ENCODE measurements at regions not wholly inside any gene's neighbourhood (a gene's known extent, or its start where the extent isn't known, plus 50 kb on each side); places are given as distances from the start of the nearest gene placed in this dataset.

DNA sequence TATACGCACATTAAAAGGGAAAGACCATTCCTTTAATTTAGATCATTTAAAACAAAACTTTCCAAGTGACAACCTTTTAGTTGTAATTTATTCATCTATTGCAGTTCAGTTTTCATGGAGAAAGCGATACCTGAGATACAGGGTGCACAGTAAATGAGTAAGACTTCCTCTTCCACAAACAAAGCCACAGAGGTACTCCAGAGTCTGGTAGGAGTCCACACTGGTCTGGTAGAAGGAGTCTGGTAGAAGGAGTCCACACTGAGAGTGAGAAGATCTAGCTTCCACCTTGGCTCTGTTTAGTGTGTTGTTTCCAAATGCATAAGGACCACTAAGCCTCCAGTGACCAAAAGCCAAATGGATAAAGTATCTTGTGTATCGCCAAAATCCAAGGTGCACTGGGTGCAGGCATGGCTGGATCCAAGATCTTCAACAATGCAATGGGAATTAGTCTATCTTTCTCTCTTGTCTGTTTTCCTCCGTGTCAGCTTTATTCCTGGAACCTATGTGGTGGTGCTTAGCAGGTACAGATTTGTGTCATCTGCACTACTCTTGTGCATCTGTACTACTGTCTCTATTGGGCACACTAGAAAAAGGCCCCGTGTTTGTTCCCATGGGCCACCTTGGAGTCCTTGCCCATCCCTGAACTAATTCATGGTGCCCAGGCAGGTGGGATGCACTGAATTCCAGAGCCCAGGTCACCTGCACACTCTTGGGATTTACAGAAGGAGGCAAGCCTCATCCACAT is 331.1 kb downstream of the BCL11B start:
- DNase-seq (ENCODE audit: low spot score), result no peak

GRCh38 chr14:98941481-98941880 is 330.5 kb downstream of the BCL11B start:
- DNase-seq (ENCODE audit: low spot score), result no peak

- DNase-seq (ENCODE audit: low spot score), result no peak
These were observed 328.1 kb downstream of the BCL11B start for GRCh38 chr14:98943907-98944306.

DNA sequence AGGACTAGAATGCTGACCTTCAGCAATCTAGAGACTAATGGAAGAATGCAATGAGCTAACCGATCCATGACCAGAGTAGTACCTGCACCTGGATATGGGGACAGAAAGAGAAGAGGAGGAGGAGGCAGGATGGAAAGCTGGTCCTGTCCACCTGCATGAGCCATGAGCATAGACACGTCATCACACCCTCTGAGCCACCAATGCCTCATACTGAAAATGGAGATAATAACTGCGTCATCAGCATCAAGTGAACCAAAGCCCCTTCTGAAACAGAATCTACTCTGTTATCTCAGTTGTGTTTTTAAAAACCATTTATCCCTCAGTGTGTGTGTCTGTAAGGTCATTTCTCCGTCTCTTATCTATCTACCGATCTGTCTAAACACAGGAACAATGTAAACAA is 327.0 kb downstream of the BCL11B start:
- DNase-seq (ENCODE audit: low spot score), result no peak

GRCh38 chr14:98945611-98946570 is 326.1 kb downstream of the BCL11B start:
- DNase-seq (ENCODE audit: low spot score), result no peak

DNA sequence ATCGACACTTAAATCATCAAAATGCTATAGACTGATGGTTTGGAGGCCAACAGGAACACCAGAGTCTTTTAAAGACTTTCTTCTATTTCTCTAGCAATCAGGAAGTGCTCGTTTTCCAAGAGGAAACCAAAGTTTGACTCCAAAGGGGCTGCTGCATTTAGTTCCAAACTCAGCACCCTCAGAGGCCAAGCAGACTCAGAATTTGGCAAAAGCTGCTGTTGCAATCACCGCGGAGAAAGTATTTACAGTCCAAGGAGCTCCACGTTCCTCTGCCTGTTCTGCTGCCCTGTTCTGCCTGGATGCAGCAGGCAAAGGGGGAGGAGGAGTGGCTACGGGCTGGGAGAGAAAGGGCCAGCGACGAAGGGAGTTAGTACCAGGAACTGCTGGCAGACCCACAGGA is 325.1 kb downstream of the BCL11B start:
- no peak for DNase-seq (ENCODE audit: low spot score)

DNA sequence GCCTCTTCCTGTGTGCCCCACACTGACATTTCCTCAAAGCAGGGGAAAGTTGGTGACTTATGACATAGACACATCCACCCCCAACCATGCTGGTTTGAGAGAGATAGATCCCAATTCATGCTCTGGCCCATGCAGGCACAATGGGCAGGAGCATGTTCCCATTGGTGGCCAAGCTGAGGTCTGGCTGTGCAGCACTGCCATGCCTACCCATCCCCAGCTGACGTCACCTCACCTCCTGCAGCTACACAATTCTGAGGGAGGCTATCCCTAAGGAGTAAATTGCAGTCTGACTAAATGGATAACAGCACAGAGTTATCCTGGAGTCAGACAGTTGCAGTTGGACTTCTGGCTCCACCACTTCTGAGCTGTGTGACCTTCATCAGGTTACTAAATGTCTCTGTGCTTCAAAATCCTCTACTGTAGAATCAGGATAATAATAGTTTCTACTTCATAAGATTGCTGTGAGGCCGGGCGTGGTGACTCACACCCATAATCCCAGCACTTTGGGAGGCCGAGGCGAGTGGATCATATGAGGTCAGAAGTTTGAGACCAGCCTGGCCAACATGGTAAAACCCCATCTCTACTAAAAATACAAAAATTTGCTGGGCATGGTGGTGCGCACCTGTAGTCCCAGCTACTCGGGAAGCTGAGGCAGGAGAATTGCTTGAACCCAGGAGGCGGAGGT is 323.9 kb downstream of the BCL11B start:
- DNase-seq (ENCODE audit: low spot score), result no peak

DNA sequence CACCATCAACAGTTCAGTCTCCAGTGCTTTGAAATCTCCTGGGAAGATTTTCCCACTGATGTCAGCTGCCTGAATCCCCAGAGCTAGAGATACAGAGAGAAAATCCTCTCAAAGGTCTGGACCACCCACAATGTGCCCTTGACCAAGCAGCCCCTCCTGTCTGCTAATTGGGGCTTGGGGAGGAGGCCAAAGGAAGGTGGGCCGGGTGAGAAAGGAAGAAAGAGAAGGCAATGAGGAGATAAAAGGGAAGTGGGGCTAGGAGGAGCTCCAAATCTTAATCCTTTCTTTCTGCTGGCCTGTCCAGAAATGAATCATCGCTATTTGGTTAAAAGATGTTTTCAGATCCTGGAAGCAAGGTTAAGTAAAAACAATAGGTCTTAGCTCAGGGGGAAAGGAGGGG is 322.9 kb downstream of the BCL11B start:
- no peak for DNase-seq (ENCODE audit: low spot score)

DNA sequence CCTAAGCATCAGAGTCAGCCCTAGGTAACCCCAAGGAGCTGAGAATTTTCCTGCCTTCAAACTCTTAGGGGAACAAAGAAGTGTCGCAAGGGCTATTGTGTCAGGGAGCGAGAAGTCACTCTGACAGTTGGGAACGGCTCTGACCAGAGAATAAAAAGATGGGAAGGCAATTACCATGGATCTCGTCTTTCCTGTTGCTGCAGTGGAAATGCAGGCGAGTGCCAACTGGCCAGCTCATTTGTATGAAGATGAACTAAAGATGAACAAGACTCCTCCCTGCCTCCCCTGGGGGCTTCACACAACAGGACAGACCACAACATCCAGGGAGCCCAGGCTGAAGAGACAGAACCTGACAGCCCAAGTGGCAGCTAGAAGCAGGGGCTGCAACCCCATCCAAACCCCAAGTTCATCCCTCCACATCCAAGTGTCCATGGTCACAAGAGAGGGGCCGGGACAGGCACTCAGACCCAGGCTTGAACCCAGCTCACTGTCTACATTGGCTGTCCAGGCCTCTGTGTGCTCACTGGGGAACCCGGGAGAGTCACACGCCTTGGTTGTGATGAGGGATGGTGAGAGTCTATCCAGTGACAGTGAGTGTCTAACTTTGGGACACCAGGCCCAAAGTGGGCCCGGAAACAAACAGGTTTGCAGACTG is 322.4 kb downstream of the BCL11B start:
- no peak for DNase-seq (ENCODE audit: low spot score)

DNA sequence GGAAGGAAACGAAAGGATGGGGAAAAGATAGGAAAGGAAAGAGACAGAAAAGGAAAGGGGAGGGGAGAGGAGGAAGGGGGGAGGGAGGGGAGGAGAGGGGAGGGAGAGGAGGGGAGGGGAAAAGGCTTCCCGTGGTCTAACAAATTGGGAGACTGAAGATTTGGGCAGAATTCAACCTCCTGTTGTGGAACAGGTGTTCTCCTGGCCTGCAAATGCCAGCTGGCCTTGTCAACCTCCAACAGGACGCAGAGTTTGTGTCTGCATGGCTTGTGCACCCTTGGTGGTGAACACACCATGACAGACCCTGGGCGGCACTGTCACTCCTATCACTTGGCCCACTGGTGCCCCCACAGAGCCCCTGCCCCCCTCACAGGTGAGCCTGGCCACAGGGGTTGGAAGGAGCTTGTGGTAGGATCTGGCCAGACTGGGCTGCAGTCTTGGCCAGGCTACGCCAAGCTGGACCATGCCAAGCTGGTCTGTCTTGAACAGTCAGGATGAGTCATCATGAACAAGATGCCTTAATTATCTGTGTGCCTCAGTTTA is 321.6 kb downstream of the BCL11B start:
- DNase-seq (ENCODE audit: low spot score), result no peak

GRCh38 chr14:98951031-98951430 is 321.0 kb downstream of the BCL11B start:
- DNase-seq (ENCODE audit: low spot score), result no peak

DNA sequence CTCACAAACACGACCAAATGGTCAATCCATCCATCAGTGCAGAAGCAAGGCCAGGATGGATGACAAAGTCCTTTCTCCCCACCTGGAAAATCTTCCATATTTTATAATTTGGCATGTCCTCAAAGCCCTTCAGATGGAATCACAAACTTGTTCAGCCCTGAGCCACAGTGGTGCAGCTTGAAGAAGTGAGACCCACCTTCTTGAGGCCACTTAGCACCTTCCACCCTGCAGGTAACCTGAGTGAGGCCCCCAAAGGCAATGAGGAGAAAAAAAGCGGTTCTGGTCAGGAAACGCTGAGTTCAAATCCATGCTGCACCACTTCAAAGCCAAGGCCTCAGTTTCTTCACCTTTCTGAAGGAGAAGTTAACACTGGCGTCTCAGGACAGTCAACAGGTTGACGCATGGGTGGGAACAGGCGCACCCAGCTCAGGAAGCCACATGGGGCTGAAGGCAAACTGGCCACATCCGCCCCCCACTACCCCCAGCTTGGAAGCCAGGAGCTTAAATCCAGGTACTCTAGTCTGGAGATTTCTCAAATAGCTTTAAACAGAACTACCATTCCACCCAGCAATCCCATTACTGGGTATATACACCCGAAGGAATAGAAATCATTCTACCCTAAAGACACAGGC is 320.4 kb downstream of the BCL11B start:
- DNase-seq (ENCODE audit: low spot score), result no peak

DNA sequence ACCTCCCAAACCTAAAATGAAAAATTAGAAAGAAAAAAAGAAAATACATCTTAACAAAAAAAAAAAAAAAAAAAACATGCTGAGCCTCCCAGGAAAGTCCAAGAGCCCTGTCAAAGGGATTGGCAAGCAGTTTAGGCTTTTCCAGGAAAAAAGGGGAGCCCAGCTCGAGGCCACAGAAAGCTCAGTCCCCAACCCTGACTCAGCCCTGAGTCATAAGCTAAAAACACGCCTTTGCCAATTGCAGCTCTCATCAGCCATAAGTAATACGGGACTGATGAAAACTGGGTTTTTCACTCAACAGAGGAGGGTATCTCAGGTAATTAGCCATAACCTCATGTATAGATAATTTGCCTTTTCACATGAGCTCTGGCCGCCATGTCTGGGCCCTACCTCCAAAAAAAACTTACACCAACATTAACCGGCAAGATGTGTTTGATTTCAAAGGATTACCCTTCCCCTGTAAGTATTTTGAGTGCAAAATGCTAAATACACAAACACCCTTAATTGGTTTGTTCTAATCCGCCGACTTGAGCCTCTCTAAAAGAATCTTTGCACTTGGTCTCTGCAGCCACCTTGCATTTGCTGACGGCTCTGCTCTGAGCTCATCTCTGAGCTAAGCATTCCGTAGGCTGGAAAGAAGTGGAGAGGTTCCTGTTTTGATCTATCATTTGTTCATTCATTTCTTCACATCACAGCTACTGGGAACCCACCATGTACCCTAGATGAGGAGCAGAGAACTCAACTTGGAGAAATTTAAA is 319.2 kb downstream of the BCL11B start:
- no peak for DNase-seq (ENCODE audit: low spot score)

DNA sequence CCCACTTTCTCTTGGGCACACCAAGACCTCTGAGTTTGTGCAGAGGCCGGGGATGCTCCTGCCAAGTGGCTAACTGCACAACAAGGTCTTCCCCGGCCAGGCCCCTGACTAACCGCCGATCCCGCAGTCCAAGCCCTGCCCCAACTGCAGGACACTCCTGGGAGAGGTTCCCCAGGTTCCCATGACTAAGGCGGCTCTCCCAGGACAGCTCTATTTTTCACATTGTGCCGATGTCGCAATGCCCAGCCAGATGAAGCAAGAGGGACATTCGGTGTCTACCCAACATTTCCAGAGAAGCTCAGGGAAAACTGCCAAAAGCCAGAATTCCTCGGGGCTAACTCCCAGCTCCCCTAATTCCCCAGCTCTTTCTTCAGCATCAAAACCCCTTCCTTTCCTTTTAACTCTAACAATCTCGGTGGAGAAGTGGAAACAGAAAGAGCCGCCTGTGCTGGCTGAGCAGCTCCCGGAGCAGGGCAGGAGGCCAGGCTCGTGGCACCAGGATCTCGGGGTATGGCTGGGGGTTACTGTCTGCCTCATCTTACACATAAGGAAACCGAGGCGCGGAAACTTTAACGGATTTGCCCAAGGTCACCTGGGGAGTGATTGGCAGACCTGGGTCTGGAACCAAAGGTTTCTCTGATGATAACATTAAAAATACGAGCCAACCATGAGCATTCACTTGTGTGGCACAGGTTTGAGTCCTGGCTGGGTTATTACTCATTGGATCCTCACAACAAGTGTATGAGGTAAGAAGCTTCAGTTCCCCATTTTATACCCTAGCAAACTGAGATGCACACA is 318.2 kb downstream of the BCL11B start:
- DNase-seq (ENCODE audit: low spot score), result no peak

DNA sequence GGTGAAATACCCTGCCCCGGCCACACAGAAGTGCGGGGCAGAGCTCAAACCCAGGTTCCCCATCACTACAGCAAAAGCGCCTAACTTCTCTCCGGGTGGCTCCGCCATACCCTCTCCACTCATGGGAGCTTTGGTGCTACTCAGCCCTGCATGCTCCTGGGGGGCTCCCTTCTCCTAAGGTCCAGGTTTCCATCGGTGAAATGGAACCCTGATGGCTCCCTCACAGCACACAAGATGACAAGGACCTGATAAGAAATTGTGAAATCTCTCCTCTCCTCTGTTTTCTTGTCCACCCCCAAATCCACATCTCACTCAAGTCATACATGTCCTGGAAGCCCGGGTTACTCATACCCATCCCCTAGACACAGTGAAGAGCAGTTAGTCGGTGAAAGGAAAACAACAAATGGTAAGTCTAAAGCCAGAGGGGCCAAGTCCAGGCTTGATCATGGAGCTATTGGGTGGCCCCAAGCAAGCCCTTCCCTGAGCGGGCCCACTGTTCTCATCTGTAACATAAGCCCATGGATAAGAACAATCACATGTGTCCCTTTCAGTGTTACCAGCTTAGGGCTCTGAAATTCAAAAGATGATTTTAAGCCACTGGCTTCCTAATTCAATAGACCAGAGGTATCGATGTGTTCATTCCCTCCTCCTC is 317.5 kb downstream of the BCL11B start:
- DNase-seq (ENCODE audit: low spot score), result no peak

GRCh38 chr14:98955036-98955740 is 316.8 kb downstream of the BCL11B start:
- DNase-seq (ENCODE audit: low spot score), result no peak

DNA sequence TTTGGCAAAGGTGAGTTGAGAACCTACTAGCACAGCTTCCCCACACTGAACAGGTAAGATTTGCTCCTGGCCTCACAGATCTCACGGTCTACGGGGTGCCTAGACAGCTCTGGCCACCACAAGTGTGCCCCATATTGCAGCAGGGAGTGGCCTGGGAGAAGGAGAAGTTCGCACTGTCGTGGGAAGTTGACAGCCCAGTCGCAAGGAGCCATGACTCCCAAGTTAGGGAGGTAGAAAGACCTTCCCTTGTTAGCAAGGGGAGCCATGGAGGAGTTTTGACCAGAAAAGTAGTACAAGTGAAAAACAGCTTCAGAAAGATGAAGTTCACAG is 316.3 kb downstream of the BCL11B start:
- no peak for DNase-seq (ENCODE audit: low spot score)

- no peak for DNase-seq (ENCODE audit: low spot score)
These were observed 315.8 kb downstream of the BCL11B start for GRCh38 chr14:98956181-98956580.

- no peak for DNase-seq (ENCODE audit: low spot score)
These were observed 315.3 kb downstream of the BCL11B start for GRCh38 chr14:98956661-98957060.
